ENCODE measurements at regions not wholly inside any gene's neighbourhood (a gene's known extent, or its start where the extent isn't known, plus 50 kb on each side); places are given as distances from the start of the nearest gene placed in this dataset.

- H2BK120ac ChIP-seq (ENCODE audit: low read depth, low read length) = no peak overlapping the region
- no peak overlapping the region for H2AK5ac ChIP-seq (ENCODE audit: low read length, severe bottlenecking)
- H2BK12ac ChIP-seq (ENCODE audit: low read length in 2 of 2) = no peak overlapping the region
- no peaks in the 10 kb centered on the region for H3K36me3 ChIP-seq (ENCODE audit: control insufficient read depth in 1 of 2, insufficient read depth in 2 of 2, low read depth in 1 of 2, low read length in 2 of 2)
- no peak overlapping the region for H3K27ac ChIP-seq (ENCODE audit: low read length, poor library complexity, severe bottlenecking)
- WGBS = 84% methylated on average over 8 of the region's 8 CpGs
- no peak overlapping the region for H3K14ac ChIP-seq (ENCODE audit: low read length in 2 of 2)
- no peak overlapping the region for H3K9ac ChIP-seq (ENCODE audit: low read length)
- H3K79me1 ChIP-seq (replicated peaks; ENCODE audit: low read length, poor library complexity, severe bottlenecking) = no peaks in the 10 kb centered on the region
- H3K23ac ChIP-seq (ENCODE audit: low read length in 2 of 2) = no peak overlapping the region
- no peak overlapping the region for H3K4me3 ChIP-seq (ENCODE audit: insufficient read depth in 1 of 2, low read depth in 1 of 2, low read length in 2 of 2)
- no peaks in the 10 kb centered on the region for H3K4me1 ChIP-seq (ENCODE audit: control insufficient read depth, insufficient read depth, low read depth, low read length)
- H2BK15ac ChIP-seq (ENCODE audit: low read depth, poor library complexity, severe bottlenecking) = no peak overlapping the region
- no peak for DNase-seq
- no peak overlapping the region for H2BK5ac ChIP-seq (ENCODE audit: low read depth, low read length, poor library complexity, severe bottlenecking)
- no peak overlapping the region for H4K91ac ChIP-seq (ENCODE audit: low read length)
- H3K27me3 ChIP-seq (ENCODE audit: control insufficient read depth in 1 of 2, insufficient read depth in 1 of 2, low read length in 2 of 2) = no peaks in the 10 kb centered on the region
- no peak overlapping the region for H3K18ac ChIP-seq (ENCODE audit: low read depth in 1 of 2, low read length in 2 of 2)
- H2AFZ ChIP-seq (ENCODE audit: low read depth, low read length) = no peak overlapping the region
- no peak overlapping the region for H4K8ac ChIP-seq (ENCODE audit: low read length)
- peaks cover 55% of the 10 kb centered on the region for H3K9me3 ChIP-seq (ENCODE audit: control insufficient read depth, low read length)
- no peak overlapping the region for H3K4ac ChIP-seq (ENCODE audit: low read depth in 1 of 2, low read length in 2 of 2)
- no peak overlapping the region for H3K4me2 ChIP-seq (ENCODE audit: low read length, poor library complexity, severe bottlenecking)
Observed at GRCh38 chr18:78566720-78567119, 412.9 kb upstream of the SALL3 start.

- Histone ChIP-seq H2BK120ac (ENCODE audit: low read depth, low read length) (no peak overlapping the region), H3K27ac (ENCODE audit: low read length, poor library complexity, severe bottlenecking) (no peak overlapping the region), H2AK5ac (ENCODE audit: low read length, severe bottlenecking) (no peak overlapping the region), H3K79me1 (replicated peaks; ENCODE audit: low read length, poor library complexity, severe bottlenecking) (no peaks in the 10 kb centered on the region), H3K36me3 (ENCODE audit: control insufficient read depth in 1 of 2, insufficient read depth in 2 of 2, low read depth in 1 of 2, low read length in 2 of 2) (no peaks in the 10 kb centered on the region), H3K9ac (ENCODE audit: low read length) (no peak overlapping the region), H3K27me3 (ENCODE audit: control insufficient read depth in 1 of 2, insufficient read depth in 1 of 2, low read length in 2 of 2) (no peaks in the 10 kb centered on the region), H2AFZ (ENCODE audit: low read depth, low read length) (no peak overlapping the region), H2BK15ac (ENCODE audit: low read depth, poor library complexity, severe bottlenecking) (no peak overlapping the region), H3K4me1 (ENCODE audit: control insufficient read depth, insufficient read depth, low read depth, low read length) (no peaks in the 10 kb centered on the region), H2BK12ac (ENCODE audit: low read length in 2 of 2) (no peak overlapping the region), H3K4me3 (ENCODE audit: insufficient read depth in 1 of 2, low read depth in 1 of 2, low read length in 2 of 2) (no peak overlapping the region), H3K18ac (ENCODE audit: low read depth in 1 of 2, low read length in 2 of 2) (no peak overlapping the region), H3K23ac (ENCODE audit: low read length in 2 of 2) (no peak overlapping the region), H3K14ac (ENCODE audit: low read length in 2 of 2) (no peak overlapping the region), H4K8ac (ENCODE audit: low read length) (no peak overlapping the region), H3K4ac (ENCODE audit: low read depth in 1 of 2, low read length in 2 of 2) (no peak overlapping the region), H3K9me3 (ENCODE audit: control insufficient read depth, low read length) (peaks cover 65% of the 10 kb centered on the region), H4K91ac (ENCODE audit: low read length) (no peak overlapping the region), H3K4me2 (ENCODE audit: low read length, poor library complexity, severe bottlenecking) (no peak overlapping the region), H2BK5ac (ENCODE audit: low read depth, low read length, poor library complexity, severe bottlenecking) (no peak overlapping the region)
- WGBS = 89% methylated on average over 12 of the region's 13 CpGs
- no peak for DNase-seq
Observed at GRCh38 chr18:78571063-78571785, 408.4 kb upstream of the SALL3 start.

- no peak overlapping the region for H2BK12ac ChIP-seq (ENCODE audit: low read length in 2 of 2)
- H3K79me1 ChIP-seq (replicated peaks; ENCODE audit: low read length, poor library complexity, severe bottlenecking) = no peaks in the 10 kb centered on the region
- H3K4me2 ChIP-seq (ENCODE audit: low read length, poor library complexity, severe bottlenecking) = no peak overlapping the region
- no peak overlapping the region for H3K4ac ChIP-seq (ENCODE audit: low read depth in 1 of 2, low read length in 2 of 2)
- H3K9me3 ChIP-seq (ENCODE audit: control insufficient read depth, low read length) = peaks cover 58% of the 10 kb centered on the region
- H3K9ac ChIP-seq (ENCODE audit: low read length) = no peak overlapping the region
- no peak overlapping the region for H2AK5ac ChIP-seq (ENCODE audit: low read length, severe bottlenecking)
- H2BK15ac ChIP-seq (ENCODE audit: low read depth, poor library complexity, severe bottlenecking) = no peak overlapping the region
- no peak for DNase-seq
- H3K36me3 ChIP-seq (ENCODE audit: control insufficient read depth in 1 of 2, insufficient read depth in 2 of 2, low read depth in 1 of 2, low read length in 2 of 2) = no peaks in the 10 kb centered on the region
- no peak overlapping the region for H3K27ac ChIP-seq (ENCODE audit: low read length, poor library complexity, severe bottlenecking)
- H4K91ac ChIP-seq (ENCODE audit: low read length) = peak overlapping the region; percentile 8
- no peak overlapping the region for H2BK120ac ChIP-seq (ENCODE audit: low read depth, low read length)
- no peaks in the 10 kb centered on the region for H3K27me3 ChIP-seq (ENCODE audit: control insufficient read depth in 1 of 2, insufficient read depth in 1 of 2, low read length in 2 of 2)
- H3K23ac ChIP-seq (ENCODE audit: low read length in 2 of 2) = no peak overlapping the region
- no peak overlapping the region for H2AFZ ChIP-seq (ENCODE audit: low read depth, low read length)
- H4K8ac ChIP-seq (ENCODE audit: low read length) = no peak overlapping the region
- no peak overlapping the region for H2BK5ac ChIP-seq (ENCODE audit: low read depth, low read length, poor library complexity, severe bottlenecking)
- 83% methylated on average over 16 of the region's 17 CpGs for WGBS
- H3K18ac ChIP-seq (ENCODE audit: low read depth in 1 of 2, low read length in 2 of 2) = no peak overlapping the region
- no peak overlapping the region for H3K4me3 ChIP-seq (ENCODE audit: insufficient read depth in 1 of 2, low read depth in 1 of 2, low read length in 2 of 2)
- H3K4me1 ChIP-seq (ENCODE audit: control insufficient read depth, insufficient read depth, low read depth, low read length) = no peaks in the 10 kb centered on the region
- no peak overlapping the region for H3K14ac ChIP-seq (ENCODE audit: low read length in 2 of 2)
Observed at GRCh38 chr18:78571831-78572347, 407.7 kb upstream of the SALL3 start.

- H4K8ac ChIP-seq (ENCODE audit: low read length) = no peak overlapping the region
- no peaks in the 10 kb centered on the region for H3K36me3 ChIP-seq (ENCODE audit: control insufficient read depth in 1 of 2, insufficient read depth in 2 of 2, low read depth in 1 of 2, low read length in 2 of 2)
- H3K9me3 ChIP-seq (ENCODE audit: control insufficient read depth, low read length) = peaks cover 52% of the 10 kb centered on the region
- H3K23ac ChIP-seq (ENCODE audit: low read length in 2 of 2) = no peak overlapping the region
- no peak overlapping the region for H3K27ac ChIP-seq (ENCODE audit: low read length, poor library complexity, severe bottlenecking)
- no peak overlapping the region for H3K9ac ChIP-seq (ENCODE audit: low read length)
- no peak overlapping the region for H2BK12ac ChIP-seq (ENCODE audit: low read length in 2 of 2)
- no peak overlapping the region for H3K18ac ChIP-seq (ENCODE audit: low read depth in 1 of 2, low read length in 2 of 2)
- H3K4me1 ChIP-seq (ENCODE audit: control insufficient read depth, insufficient read depth, low read depth, low read length) = no peaks in the 10 kb centered on the region
- no peak overlapping the region for H2BK120ac ChIP-seq (ENCODE audit: low read depth, low read length)
- no peak overlapping the region for H2AFZ ChIP-seq (ENCODE audit: low read depth, low read length)
- no peaks in the 10 kb centered on the region for H3K79me1 ChIP-seq (replicated peaks; ENCODE audit: low read length, poor library complexity, severe bottlenecking)
- no peak overlapping the region for H4K91ac ChIP-seq (ENCODE audit: low read length)
- no peak overlapping the region for H3K14ac ChIP-seq (ENCODE audit: low read length in 2 of 2)
- H2AK5ac ChIP-seq (ENCODE audit: low read length, severe bottlenecking) = no peak overlapping the region
- H3K27me3 ChIP-seq (ENCODE audit: control insufficient read depth in 1 of 2, insufficient read depth in 1 of 2, low read length in 2 of 2) = no peaks in the 10 kb centered on the region
- no peak for DNase-seq
- no peak overlapping the region for H2BK15ac ChIP-seq (ENCODE audit: low read depth, poor library complexity, severe bottlenecking)
- H2BK5ac ChIP-seq (ENCODE audit: low read depth, low read length, poor library complexity, severe bottlenecking) = no peak overlapping the region
- H3K4me3 ChIP-seq (ENCODE audit: insufficient read depth in 1 of 2, low read depth in 1 of 2, low read length in 2 of 2) = no peak overlapping the region
- H3K4me2 ChIP-seq (ENCODE audit: low read length, poor library complexity, severe bottlenecking) = no peak overlapping the region
- H3K4ac ChIP-seq (ENCODE audit: low read depth in 1 of 2, low read length in 2 of 2) = no peak overlapping the region
Observed at GRCh38 chr18:78573773-78574172, 405.8 kb upstream of the SALL3 start.

Data from mesenchymal stem cell (in vitro differentiated cells and primary cell).